ENCODE measurements at regions not wholly inside any gene's neighbourhood (a gene's known extent, or its start where the extent isn't known, plus 50 kb on each side); places are given as distances from the start of the nearest gene placed in this dataset.
"Not testable (repeated sequence)": the region's sequence is repeated elsewhere in the genome, so short reads cannot be mapped to it uniquely, and the experiment has no call there.

- CTCF ChIA-PET, result interaction anchor here (0.5 kb wide), 1 partner anchor 1716 kb away, joined by 4 read pairs; no protein-coding TSS in a partner anchor
- no peaks in the 10 kb centered on the region for H3K36me3 Mint-ChIP-seq (ENCODE audit: low read depth)
- ATAC-seq, result no peak
- H3K27me3 Mint-ChIP-seq, result no peaks in the 10 kb centered on the region
- POLR2A ChIA-PET, result no interaction called here
- TF ChIP-seq CTCF (IDR thresholded peaks at IDR 0.05), result no peak
- H3K27ac Mint-ChIP-seq, result no peak overlapping the region
- H3K4me1 Mint-ChIP-seq (ENCODE audit: low read depth), result no peaks in the 10 kb centered on the region
- H3K4me3 Mint-ChIP-seq, result no peak overlapping the region
- intact Hi-C loops (cut with micrococcal nuclease), result no loop called here
- no peak for DNase-seq
- H3K9me3 Mint-ChIP-seq, result no peaks in the 10 kb centered on the region
Observed at GRCh38 chrX:121876305-121876704, 828.9 kb downstream of the GLUD2 start.

GRCh38 chrX:121877337-121877736 is 829.9 kb downstream of the GLUD2 start:
- H3K27me3 Mint-ChIP-seq; H3K27ac Mint-ChIP-seq; ATAC-seq; H3K4me1 Mint-ChIP-seq (ENCODE audit: low read depth); H3K9me3 Mint-ChIP-seq; H3K36me3 Mint-ChIP-seq (ENCODE audit: low read depth); CTCF ChIA-PET; DNase-seq; POLR2A ChIA-PET; intact Hi-C loops (cut with micrococcal nuclease); H3K4me3 Mint-ChIP-seq: not testable (repeated sequence)

GRCh38 chrX:121886557-121886956 is 839.1 kb downstream of the GLUD2 start:
- H3K27me3 Mint-ChIP-seq, result no peaks in the 10 kb centered on the region
- TF ChIP-seq CTCF (IDR thresholded peaks at IDR 0.05), result no peak
- DNase-seq, result no peak

GRCh38 chrX:121894756-121895155 is 847.3 kb downstream of the GLUD2 start:
- H3K4me1 Mint-ChIP-seq (ENCODE audit: low read depth), result no peaks in the 10 kb centered on the region
- H3K36me3 Mint-ChIP-seq (ENCODE audit: low read depth), result no peaks in the 10 kb centered on the region
- H3K27ac Mint-ChIP-seq, result no peak overlapping the region
- DNase-seq (no peak), ATAC-seq (no peak)
- intact Hi-C loops (cut with micrococcal nuclease), result no loop called here
- no peaks in the 10 kb centered on the region for H3K9me3 Mint-ChIP-seq
- CTCF ChIA-PET, result no interaction called here
- POLR2A ChIA-PET, result no interaction called here
- no peak for TF ChIP-seq CTCF (IDR thresholded peaks at IDR 0.05)
- H3K4me3 Mint-ChIP-seq, result no peak overlapping the region
- H3K27me3 Mint-ChIP-seq, result no peaks in the 10 kb centered on the region

More at GRCh38 chrX:121886557-121886956, 839.1 kb downstream of the GLUD2 start:
- Mint-ChIP-seq H3K27ac (no peak overlapping the region), H3K4me3 (no peak overlapping the region), H3K9me3 (no peaks in the 10 kb centered on the region), H3K36me3 (ENCODE audit: low read depth) (no peaks in the 10 kb centered on the region), H3K4me1 (ENCODE audit: low read depth) (no peaks in the 10 kb centered on the region)
- ChIA-PET CTCF (no interaction called here), POLR2A (no interaction called here)
- no peak for ATAC-seq
- intact Hi-C loops (cut with micrococcal nuclease), result no loop called here

- Mint-ChIP-seq H3K27ac (no peak overlapping the region), H3K4me1 (ENCODE audit: low read depth) (no peaks in the 10 kb centered on the region), H3K4me3 (no peak overlapping the region), H3K27me3 (no peaks in the 10 kb centered on the region), H3K9me3 (no peaks in the 10 kb centered on the region), H3K36me3 (ENCODE audit: low read depth) (no peaks in the 10 kb centered on the region)
- CTCF ChIA-PET, result no interaction called here
- intact Hi-C loops (cut with micrococcal nuclease), result no loop called here
- DNase-seq (no peak), ATAC-seq (no peak)
- no peak for TF ChIP-seq CTCF (IDR thresholded peaks at IDR 0.05)
- POLR2A ChIA-PET, result interaction anchor here (0.6 kb wide), 1 partner anchor 62 kb away, joined by 3 read pairs; no protein-coding TSS in a partner anchor
Observed at GRCh38 chrX:121902463-121902862, 855.1 kb downstream of the GLUD2 start.

GRCh38 chrX:121903961-121904360 is 856.6 kb downstream of the GLUD2 start:
- H3K9me3 Mint-ChIP-seq, result no peaks in the 10 kb centered on the region
- no peak overlapping the region for H3K4me3 Mint-ChIP-seq
- no peak for DNase-seq
- H3K27ac Mint-ChIP-seq, result no peak overlapping the region
- no peaks in the 10 kb centered on the region for H3K36me3 Mint-ChIP-seq (ENCODE audit: low read depth)
- no peaks in the 10 kb centered on the region for H3K27me3 Mint-ChIP-seq
- ChIA-PET CTCF (no interaction called here), POLR2A (no interaction called here)
- intact Hi-C loops (cut with micrococcal nuclease), result no loop called here
- ATAC-seq, result no peak
- no peaks in the 10 kb centered on the region for H3K4me1 Mint-ChIP-seq (ENCODE audit: low read depth)
- TF ChIP-seq CTCF (IDR thresholded peaks at IDR 0.05), result no peak

All from activated CD8-positive, alpha-beta T cell treated with anti-CD3 and anti-CD28 coated beads for 36 hours (primary cell).